OCI-LY3 (cell line): ENCODE measurements at regions not wholly inside any gene's neighbourhood (a gene's known extent, or its start where the extent isn't known, plus 50 kb on each side); places are given as distances from the start of the nearest gene placed in this dataset.

ENCODE experiments used
- CTCF ChIP-seq: fragments of 200-600, 300-600 bp; sonication (generic); IDR thresholded peaks from 2 replicates; pipeline ENCODE4 v1.5.1; 2014; ENCODE audit warnings: antibody characterized with exemption, low read length, low read depth
- EZH2phosphoT487 ChIP-seq: fragments of 200-600 bp; shearing (Covaris generic); IDR thresholded peaks from 2 replicates; pipeline ENCODE4 v1.6.1; 2018; ENCODE audit warnings: antibody characterized with exemption, mixed run types, low read depth

GRCh38 chr5:68376935-68377334 is 161.4 kb downstream of the PIK3R1 start:
- TF ChIP-seq CTCF = no peak
- no peak for TF ChIP-seq EZH2phosphoT487
